KMS-11 (cell line): ENCODE measurements at regions not wholly inside any gene's neighbourhood (a gene's known extent, or its start where the extent isn't known, plus 50 kb on each side); places are given as distances from the start of the nearest gene placed in this dataset.

Source experiments
- H2AFZ ChIP-seq: fragments of 200-600 bp; sonication (generic); 2 replicates; pipeline ENCODE4 v1.6.1; 2016; ENCODE audit warnings: antibody characterized with exemption, mixed run types, low read depth
- H3K27ac ChIP-seq: fragments of 200-600 bp; sonication (generic); 2 replicates; pipeline ENCODE4 v1.6.1; 2016; ENCODE audit warnings: mild to moderate bottlenecking, mixed run types
- H3K27me3 ChIP-seq: fragments of 200-600 bp; sonication (generic); 2 replicates; pipeline ENCODE4 v1.6.1; 2017; ENCODE audit warnings: mild to moderate bottlenecking, low read depth, mixed run types, moderate library complexity; ENCODE audit not compliant: insufficient read depth
- H3K36me3 ChIP-seq: fragments of 200-600 bp; sonication (generic); 2 replicates; pipeline ENCODE4 v1.6.1; 2017; ENCODE audit warnings: mild to moderate bottlenecking, mixed run types; ENCODE audit not compliant: insufficient read depth
- H3K4me1 ChIP-seq: fragments of 200-600 bp; sonication (generic); 2 replicates; pipeline ENCODE4 v1.6.1; 2016; ENCODE audit warnings: mild to moderate bottlenecking, low read depth, mixed run types; ENCODE audit not compliant: poor library complexity, severe bottlenecking
- H3K4me2 ChIP-seq: fragments of 200-600 bp; sonication (generic); 2 replicates; pipeline ENCODE4 v1.7.0; 2016; ENCODE audit warnings: mild to moderate bottlenecking, mixed run types
- H3K4me3 ChIP-seq: fragments of 200-600 bp; sonication (generic); IDR thresholded peaks from 2 replicates; pipeline ENCODE4 v1.6.1; 2017; ENCODE audit warnings: low read depth, low read length, mixed read lengths; ENCODE audit not compliant: insufficient read depth
- H3K79me2 ChIP-seq: fragments of 200-600 bp; sonication (generic); 2 replicates; pipeline ENCODE4 v1.6.1; 2016; ENCODE audit warnings: low read depth, mixed run types; ENCODE audit not compliant: insufficient read depth
- H3K9ac ChIP-seq: fragments of 200-600 bp; sonication (generic); 2 replicates; pipeline ENCODE4 v1.6.1; 2016; ENCODE audit warnings: mild to moderate bottlenecking, mixed run types
- H4K20me1 ChIP-seq: fragments of 200-600 bp; sonication (generic); 2 replicates; pipeline ENCODE4 v1.6.1; 2016; ENCODE audit warnings: mild to moderate bottlenecking, mixed run types; ENCODE audit not compliant: insufficient read depth
- CTCF ChIP-seq: fragments of 200-600 bp; sonication (generic); conservative IDR thresholded peaks from 2 replicates; pipeline ENCODE4 v1.6.1; 2017; ENCODE audit warnings: low read depth, mild to moderate bottlenecking, antibody characterized with exemption, low read length, moderate library complexity, mixed read lengths

GRCh38 chr16:59205403-59205802, 471.3 kb upstream of the GOT2 start:
- no peak for TF ChIP-seq CTCF

GRCh38 chr16:59204589-59204988, 470.5 kb upstream of the GOT2 start:
- H3K9ac ChIP-seq, result no peak overlapping the region
- no peaks in the 10 kb centered on the region for H3K4me1 ChIP-seq
- TF ChIP-seq CTCF, result no peak
- H3K27ac ChIP-seq, result no peak overlapping the region
- no peak overlapping the region for H3K4me2 ChIP-seq
- H3K27me3 ChIP-seq, result no peaks in the 10 kb centered on the region
- H3K36me3 ChIP-seq, result no peaks in the 10 kb centered on the region
- H3K79me2 ChIP-seq, result no peaks in the 10 kb centered on the region
- no peak overlapping the region for H3K4me3 ChIP-seq
- no peaks in the 10 kb centered on the region for H4K20me1 ChIP-seq
- no peak overlapping the region for H2AFZ ChIP-seq

More at GRCh38 chr16:59205403-59205802, 471.3 kb upstream of the GOT2 start:
- Histone ChIP-seq H3K79me2 (no peaks in the 10 kb centered on the region), H3K9ac (no peak overlapping the region), H2AFZ (no peak overlapping the region), H3K27ac (no peak overlapping the region), H3K4me1 (no peaks in the 10 kb centered on the region), H3K4me2 (no peak overlapping the region), H3K4me3 (no peak overlapping the region), H3K36me3 (no peaks in the 10 kb centered on the region), H4K20me1 (no peaks in the 10 kb centered on the region), H3K27me3 (no peaks in the 10 kb centered on the region)

- H3K4me3 ChIP-seq, result no peak overlapping the region
- no peaks in the 10 kb centered on the region for H3K79me2 ChIP-seq
- H3K4me1 ChIP-seq, result no peaks in the 10 kb centered on the region
- H3K27ac ChIP-seq, result no peak overlapping the region
- no peak overlapping the region for H3K9ac ChIP-seq
- TF ChIP-seq CTCF, result no peak
- H3K4me2 ChIP-seq, result no peak overlapping the region
- no peaks in the 10 kb centered on the region for H3K27me3 ChIP-seq
- no peaks in the 10 kb centered on the region for H4K20me1 ChIP-seq
- no peaks in the 10 kb centered on the region for H3K36me3 ChIP-seq
- no peak overlapping the region for H2AFZ ChIP-seq
Measured at GRCh38 chr16:59202233-59202862, 468.2 kb upstream of the GOT2 start.

- Histone ChIP-seq H3K27me3 (no peaks in the 10 kb centered on the region), H4K20me1 (no peaks in the 10 kb centered on the region), H3K79me2 (no peaks in the 10 kb centered on the region), H2AFZ (no peak overlapping the region), H3K4me3 (no peak overlapping the region), H3K36me3 (no peaks in the 10 kb centered on the region), H3K4me2 (no peak overlapping the region), H3K4me1 (no peaks in the 10 kb centered on the region), H3K27ac (no peak overlapping the region), H3K9ac (no peak overlapping the region)
- no peak for TF ChIP-seq CTCF
Measured at GRCh38 chr16:59201821-59202220, 467.7 kb upstream of the GOT2 start.
